Omental fat pad (tissue), 3 donors: ENCODE measurements at regions not wholly inside any gene's neighbourhood (a gene's known extent, or its start where the extent isn't known, plus 50 kb on each side); places are given as distances from the start of the nearest gene placed in this dataset.

Experiments used
- ATAC-seq: fragments of 150-250 bp; one replicate; pipeline ENCODE4 v1.9.1; 2016; ENCODE audit warnings: mild to moderate bottlenecking, moderate library complexity; ENCODE audit not compliant: low FRiP score
- DNase-seq: peaks from one replicate; pipeline ENCODE4 v3.0.0-alpha.2; 2019; ENCODE audit warnings: low spot score
- CTCF ChIP-seq, 3 donors: fragments of 450-650 bp; IDR thresholded peaks; one replicate each; pipeline ENCODE4 v1.5.1; 2016 to 2017; ENCODE audit warnings: antibody characterized with exemption in 3 of 3, mild to moderate bottlenecking in 3 of 3, moderate library complexity in 2 of 3

GRCh38 chr2:234272069-234272850 is 221.8 kb downstream of the SPP2 start:
- ATAC-seq, result no peak
- TF ChIP-seq CTCF (IDR thresholded peaks at IDR 0.05), result no peak
- DNase-seq, result no peak

- TF ChIP-seq CTCF (IDR thresholded peaks at IDR 0.05), result no peak
- no peak for ATAC-seq
- DNase-seq, result no peak
These were observed 220.8 kb downstream of the SPP2 start for GRCh38 chr2:234271338-234271737.

GRCh38 chr2:234269769-234270204 is 219.3 kb downstream of the SPP2 start:
- no peak for DNase-seq
- no peak for ATAC-seq
- no peak for TF ChIP-seq CTCF (IDR thresholded peaks at IDR 0.05)

GRCh38 chr2:234267534-234267933 is 217.0 kb downstream of the SPP2 start:
- TF ChIP-seq CTCF (IDR thresholded peaks at IDR 0.05), result no peak
- ATAC-seq (no peak), DNase-seq (no peak)

GRCh38 chr2:234266952-234267351 is 216.4 kb downstream of the SPP2 start:
- no peak for TF ChIP-seq CTCF (IDR thresholded peaks at IDR 0.05)
- DNase-seq, result no peak
- no peak for ATAC-seq

- ATAC-seq (no peak), DNase-seq (no peak)
- TF ChIP-seq CTCF (IDR thresholded peaks at IDR 0.05), result no peak
These were observed 214.7 kb downstream of the SPP2 start for GRCh38 chr2:234265206-234265605.

GRCh38 chr2:234261736-234262135 is 211.2 kb downstream of the SPP2 start:
- DNase-seq (no peak), ATAC-seq (no peak)

More at GRCh38 chr2:234261736-234262135, 211.2 kb downstream of the SPP2 start:
- TF ChIP-seq CTCF (IDR thresholded peaks at IDR 0.05), result no peak
